ENCODE measurements at regions not wholly inside any gene's neighbourhood (a gene's known extent, or its start where the extent isn't known, plus 50 kb on each side); places are given as distances from the start of the nearest gene placed in this dataset.

DNA sequence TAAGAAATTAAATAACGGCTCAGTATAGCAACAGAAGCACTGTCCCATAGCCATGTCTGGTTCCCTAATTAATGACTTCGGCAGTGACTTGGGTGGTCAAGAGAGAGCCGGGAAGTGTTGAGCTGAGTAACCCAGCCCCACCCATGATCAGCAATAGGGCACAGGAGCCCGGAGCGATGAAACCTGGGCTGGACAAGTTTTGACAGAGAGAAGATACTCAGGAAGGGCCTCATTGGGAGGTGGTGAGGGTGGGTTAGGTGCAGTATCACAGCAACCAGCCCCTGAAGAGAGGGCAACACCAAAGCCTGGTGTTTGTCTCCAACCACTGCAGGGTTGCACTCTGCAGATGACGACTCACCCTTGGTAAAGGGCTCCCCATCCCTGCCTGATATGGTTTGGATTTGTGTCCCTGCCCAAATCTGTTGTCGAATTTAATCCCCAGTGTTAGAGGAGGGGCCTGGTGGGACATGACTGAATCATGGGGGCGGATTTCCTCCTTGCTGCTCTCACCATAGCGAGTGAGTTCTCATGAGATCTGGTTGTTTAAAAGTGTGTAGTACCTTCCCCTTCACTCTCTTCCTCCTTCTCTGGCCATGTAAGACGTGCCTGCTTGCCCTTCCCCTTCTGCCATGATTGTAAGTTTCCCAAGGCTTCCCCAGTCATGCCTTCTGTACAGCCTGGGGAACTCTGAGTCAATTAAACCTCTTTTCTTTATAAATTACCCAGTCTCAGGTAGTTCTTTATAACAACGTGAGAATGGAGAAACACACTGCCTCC is 124.9 kb upstream of the MED13L start:
- Histone ChIP-seq H3K27me3 (ENCODE audit: control insufficient read depth in 1 of 2, insufficient read depth in 2 of 2, low read length in 2 of 2) (peaks cover 0 to 3% of the 10 kb centered on the region in 2 experiments; a peak in 1 of 5 replicates), H3K4me2 (ENCODE audit: low read depth, low read length) (no peak overlapping the region), H3K4me3 (replicated peaks in 1 of 3; ENCODE audit: insufficient read depth in 1 of 3, low read depth in 2 of 3, low read length in 3 of 3) (no peak overlapping the region), H2AFZ (ENCODE audit: low read length) (no peak overlapping the region), H3K79me2 (ENCODE audit: insufficient read depth, low read length) (no peaks in the 10 kb centered on the region), H3K36me3 (replicated peaks in 1 of 2; ENCODE audit: control insufficient read depth in 1 of 2, insufficient read depth in 2 of 2, low read length in 2 of 2) (no peaks in the 10 kb centered on the region), H3K27ac (ENCODE audit: extremely low read length, insufficient read depth, low read length) (no peak overlapping the region), H3K9me3 (ENCODE audit: low read length) (no peaks in the 10 kb centered on the region), H4K20me1 (ENCODE audit: insufficient read depth, low read length) (no peaks in the 10 kb centered on the region), H3K4me1 (ENCODE audit: insufficient read depth, low read length) (peaks cover 24% of the 10 kb centered on the region), H3K9ac (ENCODE audit: insufficient read depth, low read depth, low read length) (no peak overlapping the region)
- in situ Hi-C loops (cut with HindIII; ENCODE audit: extremely low pct_ligation_motif_present, low pct_unique_long_range_greater_than_20kb) = no loop called here
- intact Hi-C loops (cut with micrococcal nuclease; ENCODE audit: unreplicated experiment) = no loop called here
- DNase-seq (ENCODE audit: low spot score) (no peak), ATAC-seq (no peak), FAIRE-seq (no peak)
- no TSS peak for BruUV-seq (replicated peaks)
- POLR2A ChIA-PET = no interaction called here
- CTCF ChIA-PET (ENCODE audit: low intra/inter-chr PET ratio, low total read pairs) = no interaction called here
- TF ChIP-seq FOXO1 (CRISPR knock-in tag; IDR thresholded peaks at IDR 0.05) = no peak
- 40% methylated on average over 10 of the region's 11 CpGs for WGBS (ENCODE audit: low lambda C conversion rate)

- Histone ChIP-seq H3K36me3 (replicated peaks in 1 of 2; ENCODE audit: control insufficient read depth in 1 of 2, insufficient read depth in 2 of 2, low read length in 2 of 2) (no peaks in the 10 kb centered on the region), H2AFZ (ENCODE audit: low read length) (no peak overlapping the region), H3K9ac (ENCODE audit: insufficient read depth, low read depth, low read length) (no peak overlapping the region), H4K20me1 (ENCODE audit: insufficient read depth, low read length) (no peaks in the 10 kb centered on the region), H3K9me3 (ENCODE audit: low read length) (no peaks in the 10 kb centered on the region), H3K27me3 (ENCODE audit: control insufficient read depth in 1 of 2, insufficient read depth in 2 of 2, low read length in 2 of 2) (peaks cover 0 to 3% of the 10 kb centered on the region in 2 experiments; a peak in 1 of 5 replicates), H3K27ac (ENCODE audit: extremely low read length, insufficient read depth, low read length) (no peak overlapping the region), H3K4me2 (ENCODE audit: low read depth, low read length) (no peak overlapping the region), H3K79me2 (ENCODE audit: insufficient read depth, low read length) (no peaks in the 10 kb centered on the region), H3K4me1 (ENCODE audit: insufficient read depth, low read length) (peaks cover 24% of the 10 kb centered on the region), H3K4me3 (replicated peaks in 1 of 3; ENCODE audit: insufficient read depth in 1 of 3, low read depth in 2 of 3, low read length in 3 of 3) (no peak overlapping the region)
- BruUV-seq (replicated peaks) = no TSS peak
- ATAC-seq = no peak
- CTCF ChIA-PET (ENCODE audit: low intra/inter-chr PET ratio, low total read pairs) = no interaction called here
- POLR2A ChIA-PET = no interaction called here
- intact Hi-C loops (cut with micrococcal nuclease; ENCODE audit: unreplicated experiment) (no loop called here), in situ Hi-C loops (cut with HindIII; ENCODE audit: extremely low pct_ligation_motif_present, low pct_unique_long_range_greater_than_20kb) (no loop called here)
- no peak for FAIRE-seq
- no peak for DNase-seq (ENCODE audit: low spot score)
- 32% methylated on average over 3 of the region's 3 CpGs for WGBS (ENCODE audit: low lambda C conversion rate)
- TF ChIP-seq RARG (CRISPR knock-in tag; IDR thresholded peaks at IDR 0.05; ENCODE audit: low read depth) (no peak), ZNF530 (CRISPR knock-in tag; IDR thresholded peaks at IDR 0.05; ENCODE audit: low read depth) (no peak), HDAC2 (CRISPR knock-in tag; IDR thresholded peaks at IDR 0.05) (no peak), NFE2 (CRISPR knock-in tag; IDR thresholded peaks at IDR 0.05) (no peak), ZNF281 (CRISPR knock-in tag; IDR thresholded peaks at IDR 0.05; ENCODE audit: borderline replicate concordance) (no peak), PCBP1 (IDR thresholded peaks at IDR 0.05; ENCODE audit: borderline replicate concordance, low read depth, low read length) (no peak), EED (CRISPR knock-in tag; IDR thresholded peaks at IDR 0.05) (no peak), RXRB (CRISPR knock-in tag; IDR thresholded peaks at IDR 0.05; ENCODE audit: borderline replicate concordance) (no peak), MTF2 (CRISPR knock-in tag; IDR thresholded peaks at IDR 0.05; ENCODE audit: borderline replicate concordance) (no peak), ZSCAN30 (CRISPR knock-in tag; IDR thresholded peaks at IDR 0.05) (no peak), TERF1 (CRISPR knock-in tag; IDR thresholded peaks at IDR 0.05) (no peak), ZNF484 (CRISPR knock-in tag; IDR thresholded peaks at IDR 0.05; ENCODE audit: borderline replicate concordance, low read depth) (no peak), FOXO1 (CRISPR knock-in tag; IDR thresholded peaks at IDR 0.05) (no peak), POLR2G (IDR thresholded peaks at IDR 0.05; ENCODE audit: low read depth, low read length) (no peak)
Measured at GRCh38 chr12:116403546-116403945, 126.1 kb upstream of the MED13L start.
